Stomach (tissue), 8 donors: ENCODE measurements at regions not wholly inside any gene's neighbourhood (a gene's known extent, or its start where the extent isn't known, plus 50 kb on each side); places are given as distances from the start of the nearest gene placed in this dataset.

Experiments
- DNase-seq, 2 donors: peaks; one replicate each; pipeline versions ENCODE4 v3.0.0 to v3.0.0-alpha.2; 2013 to 2019
- H3K27ac ChIP-seq, 5 donors: fragments of 200-600 bp in 4 of 5; sonication (generic) in 4 of 5; one replicate each; pipeline ENCODE4 v1.5.1; 2013 to 2019; ENCODE audit warnings: mild to moderate bottlenecking in 1 of 5, moderate library complexity in 1 of 5
- H3K27me3 ChIP-seq, 3 donors: fragments of 200-600 bp; sonication (generic); one replicate each; pipeline ENCODE4 v1.5.1; 2017 to 2019; ENCODE audit warnings: mixed run types in 1 of 3
- H3K36me3 ChIP-seq, 4 donors: fragments of 200-600 bp; sonication (generic); 1 replicate in 3 of 4; 2 replicates in 1 of 4; pipeline ENCODE4 v1.5.1; 2016 to 2019
- H3K4me1 ChIP-seq, 4 donors: fragments of 200-600 bp; sonication (generic); one replicate each; pipeline ENCODE4 v1.5.1; 2016 to 2019
- H3K4me3 ChIP-seq, 4 donors: fragments of 200-600 bp; sonication (generic) in 3 of 4; one replicate each; pipeline ENCODE4 v1.5.1; 2016 to 2019; ENCODE audit warnings: mild to moderate bottlenecking in 1 of 4
- H3K9me3 ChIP-seq, 4 donors: fragments of 200-600 bp; sonication (generic); one replicate each; pipeline ENCODE4 v1.5.1; 2016 to 2019
- EP300 ChIP-seq: sonication (generic); formaldehyde crosslinking; IDR thresholded peaks from one replicate; pipeline ENCODE4 v1.6.1; 2017; ENCODE audit warnings: antibody characterized with exemption
- POLR2A ChIP-seq, 4 donors: fragments of 450-650 bp; IDR thresholded peaks; one replicate each; pipeline ENCODE4 v1.6.1; 2016; ENCODE audit warnings: antibody characterized with exemption in 4 of 4, control low read depth in 2 of 4, mild to moderate bottlenecking in 1 of 4, moderate library complexity in 1 of 4
- POLR2AphosphoS5 ChIP-seq, 3 donors: sonication (generic); formaldehyde crosslinking; IDR thresholded peaks; one replicate each; pipeline ENCODE4 v1.6.1; 2016; ENCODE audit warnings: antibody characterized with exemption in 3 of 3
- WGBS, 5 donors: extraction: QIAGEN DNeasy Blood & Tissue Kit in 3 of 5; methylation state at CpG; one replicate each; pipeline versions ENCODE4 v1.1.5 to v1.1.7; 2013 to 2018; 5-methylcytosine and 5-hydroxymethylcytosine counted together
- intact Hi-C: fragments of 100-400 bp; cut with DNase I; formaldehyde crosslinking; loops from one replicate; pipeline ENCODE4 v1.15.1; 2023; ENCODE audit warnings: low total_unique reads
- TF ChIP-seq, protein P1 (sequence below), 7 experiments: fragments of 450-650 bp in 4 of 7; fragments of 200-600 bp in 3 of 7; sonication (generic) in 3 of 7; IDR thresholded peaks; one replicate each; pipeline ENCODE4 v1.5.1; 2016 to 2019; ENCODE audit warnings: antibody characterized with exemption in 7 of 7, control low read depth in 2 of 7, mild to moderate bottlenecking in 1 of 7
- donor health status: healthy with polysubstance abuse.
- donor health status: Bipolar disorder and iron deficiency.
- donor health status: healthy.

- DNase-seq, result no peak
- no peaks in the 10 kb centered on the region for H3K4me1 ChIP-seq
- H3K27me3 ChIP-seq, result no peaks in the 10 kb centered on the region
- intact Hi-C loops, result no loop called here
- H3K36me3 ChIP-seq, result no peaks in the 10 kb centered on the region
- WGBS, 5 donors, result 44 to 64% (median 45%) methylated on average over 2 of the region's 2 CpGs
- TF ChIP-seq, protein P1, sequence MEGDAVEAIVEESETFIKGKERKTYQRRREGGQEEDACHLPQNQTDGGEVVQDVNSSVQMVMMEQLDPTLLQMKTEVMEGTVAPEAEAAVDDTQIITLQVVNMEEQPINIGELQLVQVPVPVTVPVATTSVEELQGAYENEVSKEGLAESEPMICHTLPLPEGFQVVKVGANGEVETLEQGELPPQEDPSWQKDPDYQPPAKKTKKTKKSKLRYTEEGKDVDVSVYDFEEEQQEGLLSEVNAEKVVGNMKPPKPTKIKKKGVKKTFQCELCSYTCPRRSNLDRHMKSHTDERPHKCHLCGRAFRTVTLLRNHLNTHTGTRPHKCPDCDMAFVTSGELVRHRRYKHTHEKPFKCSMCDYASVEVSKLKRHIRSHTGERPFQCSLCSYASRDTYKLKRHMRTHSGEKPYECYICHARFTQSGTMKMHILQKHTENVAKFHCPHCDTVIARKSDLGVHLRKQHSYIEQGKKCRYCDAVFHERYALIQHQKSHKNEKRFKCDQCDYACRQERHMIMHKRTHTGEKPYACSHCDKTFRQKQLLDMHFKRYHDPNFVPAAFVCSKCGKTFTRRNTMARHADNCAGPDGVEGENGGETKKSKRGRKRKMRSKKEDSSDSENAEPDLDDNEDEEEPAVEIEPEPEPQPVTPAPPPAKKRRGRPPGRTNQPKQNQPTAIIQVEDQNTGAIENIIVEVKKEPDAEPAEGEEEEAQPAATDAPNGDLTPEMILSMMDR (IDR thresholded peaks at IDR 0.05), result no peak
- TF ChIP-seq POLR2AphosphoS5 (IDR thresholded peaks at IDR 0.05) (no peak), POLR2A (IDR thresholded peaks at IDR 0.05) (no peak), EP300 (no peak)
- H3K9me3 ChIP-seq, result no peaks in the 10 kb centered on the region
- H3K4me3 ChIP-seq, result no peak overlapping the region
- no peak overlapping the region for H3K27ac ChIP-seq
These were observed 73.7 kb downstream of the DKK1 start for GRCh38 chr10:52387744-52388143.

DNA sequence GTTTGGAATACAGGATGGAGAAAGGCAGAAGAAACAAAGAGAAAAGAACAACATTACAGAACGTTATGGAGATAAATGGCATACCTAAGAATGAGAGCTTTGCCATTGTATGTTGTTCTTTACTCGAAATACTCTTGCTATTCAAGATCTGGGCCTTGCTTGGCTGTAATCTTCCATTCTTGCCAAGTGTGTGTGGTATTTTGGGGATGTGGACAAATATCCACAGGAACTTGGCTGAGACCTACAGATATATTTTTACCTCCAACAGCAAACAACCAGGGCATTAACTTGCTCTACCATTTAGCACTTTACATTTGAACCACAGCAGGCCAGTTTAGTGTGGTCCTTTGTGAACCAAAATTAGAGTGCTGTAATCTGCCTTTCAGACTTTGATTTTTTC lies 76.3 kb downstream of the DKK1 start:
- H3K4me3 ChIP-seq, result no peak overlapping the region
- WGBS, 5 donors, result 43 to 66% (median 47%) methylated on average over 2 of the region's 2 CpGs
- TF ChIP-seq EP300, result no peak
- TF ChIP-seq, protein P1 (IDR thresholded peaks at IDR 0.05), result no peak
- no peak for TF ChIP-seq POLR2AphosphoS5 (IDR thresholded peaks at IDR 0.05)
- no peak for TF ChIP-seq POLR2A (IDR thresholded peaks at IDR 0.05)
- no peaks in the 10 kb centered on the region for H3K27me3 ChIP-seq
- intact Hi-C loops, result no loop called here
- no peaks in the 10 kb centered on the region for H3K4me1 ChIP-seq
- H3K36me3 ChIP-seq, result no peaks in the 10 kb centered on the region
- no peaks in the 10 kb centered on the region for H3K9me3 ChIP-seq
- no peak overlapping the region for H3K27ac ChIP-seq
- no peak for DNase-seq

DNA sequence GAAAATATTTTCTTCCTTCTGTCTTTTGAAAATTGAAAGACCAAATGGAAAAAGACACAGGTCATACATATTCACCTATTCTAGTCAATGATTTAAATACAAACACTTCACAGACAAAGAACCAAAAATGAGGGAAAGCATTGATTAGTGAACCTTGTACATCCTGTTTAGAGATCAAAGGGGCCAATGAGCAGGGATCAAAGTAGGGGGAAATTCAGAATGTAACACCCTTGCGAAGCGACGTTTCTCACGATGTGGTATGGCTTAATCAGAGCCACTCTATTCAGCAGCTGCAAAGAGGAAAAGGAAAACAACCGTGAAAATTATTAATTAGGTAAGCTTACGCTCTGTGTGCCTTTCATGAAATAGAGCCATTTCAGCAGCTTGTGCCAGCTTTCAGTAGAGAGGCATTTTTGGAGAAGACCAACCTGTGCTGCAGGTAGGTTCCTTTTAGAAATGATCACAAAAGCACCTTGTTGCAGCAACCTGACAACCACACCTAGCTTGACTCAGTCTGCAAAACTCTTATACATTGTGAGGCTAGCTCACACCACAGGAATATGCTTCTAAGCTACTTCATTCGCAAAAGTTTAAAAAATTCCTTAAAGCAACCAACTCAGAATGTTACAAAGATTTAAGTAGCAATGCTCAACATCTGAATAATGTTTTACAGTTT lies 78.0 kb downstream of the DKK1 start:
- Histone ChIP-seq H3K27ac (no peak overlapping the region), H3K4me3 (no peak overlapping the region), H3K4me1 (no peaks in the 10 kb centered on the region), H3K36me3 (no peaks in the 10 kb centered on the region), H3K27me3 (no peaks in the 10 kb centered on the region), H3K9me3 (no peaks in the 10 kb centered on the region)
- intact Hi-C loops, result no loop called here
- TF ChIP-seq, protein P1 (IDR thresholded peaks at IDR 0.05), result no peak
- TF ChIP-seq POLR2AphosphoS5 (IDR thresholded peaks at IDR 0.05), result no peak
- no peak for TF ChIP-seq POLR2A (IDR thresholded peaks at IDR 0.05)
- TF ChIP-seq EP300, result no peak
- peak in 1 of 2 donors; percentile 16 for DNase-seq
- 44 to 57% (median 53%) methylated on average over 7 of the region's 7 CpGs for WGBS, 5 donors

DNA sequence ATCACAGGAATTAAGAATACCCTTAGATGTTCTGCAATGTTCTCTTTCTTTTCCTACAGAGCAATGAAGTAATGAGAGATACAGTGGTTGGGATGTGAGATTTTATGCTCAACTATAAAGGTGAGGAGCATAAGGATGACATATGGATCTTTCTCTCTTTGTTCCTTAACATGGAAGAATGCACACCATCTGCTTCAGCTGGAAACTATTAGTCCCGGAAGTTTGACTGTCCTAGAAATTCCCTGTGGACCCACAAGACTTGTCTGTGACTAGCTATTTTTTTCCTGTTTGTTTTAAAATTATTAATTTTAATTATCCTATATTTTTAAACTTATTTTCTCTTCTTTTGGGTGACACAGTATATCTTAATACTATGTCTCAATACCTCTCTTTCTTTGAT lies 80.2 kb downstream of the DKK1 start:
- H3K27ac ChIP-seq, result no peak overlapping the region
- no peaks in the 10 kb centered on the region for H3K9me3 ChIP-seq
- DNase-seq, result no peak
- no peaks in the 10 kb centered on the region for H3K36me3 ChIP-seq
- H3K4me3 ChIP-seq, result no peak overlapping the region
- intact Hi-C loops, result no loop called here
- WGBS, 5 donors, result 83 to 97% (median 93%) methylated on average over 1 of the region's 1 CpG
- no peaks in the 10 kb centered on the region for H3K4me1 ChIP-seq
- TF ChIP-seq POLR2AphosphoS5 (IDR thresholded peaks at IDR 0.05) (no peak), POLR2A (IDR thresholded peaks at IDR 0.05) (no peak), EP300 (no peak)
- TF ChIP-seq, protein P1 (IDR thresholded peaks at IDR 0.05), result no peak
- no peaks in the 10 kb centered on the region for H3K27me3 ChIP-seq
